Esophagus squamous epithelium (tissue), 5 donors: ENCODE measurements at regions not wholly inside any gene's neighbourhood (a gene's known extent, or its start where the extent isn't known, plus 50 kb on each side); places are given as distances from the start of the nearest gene placed in this dataset.

Experiments
- DNase-seq: peaks from one replicate; lab custom pipeline; 2025; lab: John Stamatoyannopoulos, UW
- H3K27ac ChIP-seq, 4 donors: fragments of 200-600 bp; sonication (generic); one replicate each; pipeline ENCODE4 v1.5.1; 2016 to 2019; ENCODE audit warnings: mild to moderate bottlenecking in 1 of 4
- H3K27me3 ChIP-seq, 4 donors: fragments of 200-600 bp; sonication (generic); 1 replicate in 3 of 4; 2 replicates in 1 of 4; pipeline versions ENCODE4 v1.5.1 to v1.6.0; 2017 to 2021; ENCODE audit warnings: antibody characterized with exemption in 1 of 4
- H3K36me3 ChIP-seq, 3 donors: fragments of 200-600 bp; sonication (generic); one replicate each; pipeline ENCODE4 v1.5.1; 2016 to 2019
- H3K4me1 ChIP-seq, 3 donors: fragments of 200-600 bp; sonication (generic); one replicate each; pipeline ENCODE4 v1.5.1; 2017 to 2019
- H3K4me3 ChIP-seq, 4 donors: fragments of 200-600 bp; sonication (generic); 1 replicate in 3 of 4; 2 replicates in 1 of 4; pipeline ENCODE4 v1.5.1; 2016 to 2019; ENCODE audit warnings: mild to moderate bottlenecking in 2 of 4, moderate library complexity in 1 of 4
- H3K9me3 ChIP-seq, 3 donors: fragments of 200-600 bp; sonication (generic); one replicate each; pipeline ENCODE4 v1.5.1; 2016 to 2019
- POLR2A ChIP-seq, 4 donors: fragments of 450-650 bp; IDR thresholded peaks; one replicate each; pipeline ENCODE4 v1.6.1; 2017; ENCODE audit warnings: antibody characterized with exemption in 4 of 4, mild to moderate bottlenecking in 4 of 4, moderate library complexity in 3 of 4
- WGBS, 2 donors: methylation state at CpG; one replicate each; pipeline ENCODE4 v1.1.5; 2018; 5-methylcytosine and 5-hydroxymethylcytosine counted together
- intact Hi-C: fragments of 100-400 bp; cut with DNase I; formaldehyde crosslinking; loops from one replicate; pipeline ENCODE4 v1.15.0; 2022
- TF ChIP-seq, protein P1 (sequence below), 6 experiments: fragments of 450-650 bp in 4 of 6; fragments of 200-600 bp in 2 of 6; sonication (generic) in 2 of 6; IDR thresholded peaks; one replicate each; pipeline ENCODE4 v1.5.1; 2016 to 2019; ENCODE audit warnings: antibody characterized with exemption in 6 of 6, mild to moderate bottlenecking in 4 of 6, moderate library complexity in 4 of 6
- donor health status: DM: yes; HTN: yes; CAD: no.

DNA sequence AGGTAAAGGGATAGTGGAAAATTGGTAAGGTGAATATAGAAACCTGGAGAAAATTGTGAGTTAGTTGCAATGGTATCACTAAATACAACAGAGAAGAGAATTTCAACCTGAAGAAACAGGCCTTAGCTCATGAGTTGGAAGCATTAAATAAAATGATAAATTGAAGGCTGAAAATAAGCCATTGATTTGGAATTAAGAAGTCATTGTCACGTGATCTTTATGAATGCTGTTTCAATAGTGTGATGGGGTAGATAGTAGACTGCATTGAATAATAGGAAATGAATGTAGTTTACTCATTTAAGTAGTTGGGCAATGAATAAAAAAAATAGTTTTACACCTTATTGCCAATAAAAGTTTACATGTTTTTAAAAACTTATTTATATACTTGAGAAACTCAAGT is 88.5 kb upstream of the ADGRB3 start:
- no peak for DNase-seq
- intact Hi-C loops = no loop called here
- Histone ChIP-seq H3K4me1 (no peaks in the 10 kb centered on the region), H3K4me3 (no peak overlapping the region), H3K36me3 (no peaks in the 10 kb centered on the region), H3K27ac (no peak overlapping the region), H3K27me3 (no peaks in the 10 kb centered on the region), H3K9me3 (no peaks in the 10 kb centered on the region)
- TF ChIP-seq, protein P1, sequence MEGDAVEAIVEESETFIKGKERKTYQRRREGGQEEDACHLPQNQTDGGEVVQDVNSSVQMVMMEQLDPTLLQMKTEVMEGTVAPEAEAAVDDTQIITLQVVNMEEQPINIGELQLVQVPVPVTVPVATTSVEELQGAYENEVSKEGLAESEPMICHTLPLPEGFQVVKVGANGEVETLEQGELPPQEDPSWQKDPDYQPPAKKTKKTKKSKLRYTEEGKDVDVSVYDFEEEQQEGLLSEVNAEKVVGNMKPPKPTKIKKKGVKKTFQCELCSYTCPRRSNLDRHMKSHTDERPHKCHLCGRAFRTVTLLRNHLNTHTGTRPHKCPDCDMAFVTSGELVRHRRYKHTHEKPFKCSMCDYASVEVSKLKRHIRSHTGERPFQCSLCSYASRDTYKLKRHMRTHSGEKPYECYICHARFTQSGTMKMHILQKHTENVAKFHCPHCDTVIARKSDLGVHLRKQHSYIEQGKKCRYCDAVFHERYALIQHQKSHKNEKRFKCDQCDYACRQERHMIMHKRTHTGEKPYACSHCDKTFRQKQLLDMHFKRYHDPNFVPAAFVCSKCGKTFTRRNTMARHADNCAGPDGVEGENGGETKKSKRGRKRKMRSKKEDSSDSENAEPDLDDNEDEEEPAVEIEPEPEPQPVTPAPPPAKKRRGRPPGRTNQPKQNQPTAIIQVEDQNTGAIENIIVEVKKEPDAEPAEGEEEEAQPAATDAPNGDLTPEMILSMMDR (IDR thresholded peaks at IDR 0.05) = no peak
- no peak for TF ChIP-seq POLR2A (IDR thresholded peaks at IDR 0.05)
- 31 to 41% methylated on average over 1 of the region's 1 CpG for WGBS, 2 donors

DNA sequence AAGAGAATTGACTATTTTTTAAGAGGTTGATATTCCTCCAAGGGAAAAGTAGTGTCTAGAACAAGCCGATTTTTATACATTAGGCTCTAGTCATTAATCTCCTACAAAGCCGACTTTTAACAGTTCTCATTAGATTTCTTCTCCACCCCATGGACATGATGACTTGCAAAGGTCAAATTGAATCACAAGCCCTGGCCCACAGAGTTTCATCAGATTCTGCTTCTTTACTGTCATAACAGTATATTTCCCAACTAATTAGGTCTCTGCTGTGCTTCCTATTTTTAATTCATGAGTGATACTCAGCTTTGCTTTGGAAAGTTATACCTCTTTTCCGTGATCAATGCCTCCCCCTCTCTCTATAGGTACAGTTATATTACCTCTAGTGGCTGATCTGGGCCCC is 90.6 kb upstream of the ADGRB3 start:
- 43 to 53% methylated on average over 3 of the region's 3 CpGs for WGBS, 2 donors
- no peak for DNase-seq
- intact Hi-C loops = no loop called here
- Histone ChIP-seq H3K4me3 (no peak overlapping the region), H3K4me1 (no peaks in the 10 kb centered on the region), H3K36me3 (no peaks in the 10 kb centered on the region), H3K27me3 (no peaks in the 10 kb centered on the region), H3K9me3 (no peaks in the 10 kb centered on the region), H3K27ac (no peak overlapping the region)
- TF ChIP-seq, protein P1 (IDR thresholded peaks at IDR 0.05) = no peak
- TF ChIP-seq POLR2A (IDR thresholded peaks at IDR 0.05) = no peak

DNA sequence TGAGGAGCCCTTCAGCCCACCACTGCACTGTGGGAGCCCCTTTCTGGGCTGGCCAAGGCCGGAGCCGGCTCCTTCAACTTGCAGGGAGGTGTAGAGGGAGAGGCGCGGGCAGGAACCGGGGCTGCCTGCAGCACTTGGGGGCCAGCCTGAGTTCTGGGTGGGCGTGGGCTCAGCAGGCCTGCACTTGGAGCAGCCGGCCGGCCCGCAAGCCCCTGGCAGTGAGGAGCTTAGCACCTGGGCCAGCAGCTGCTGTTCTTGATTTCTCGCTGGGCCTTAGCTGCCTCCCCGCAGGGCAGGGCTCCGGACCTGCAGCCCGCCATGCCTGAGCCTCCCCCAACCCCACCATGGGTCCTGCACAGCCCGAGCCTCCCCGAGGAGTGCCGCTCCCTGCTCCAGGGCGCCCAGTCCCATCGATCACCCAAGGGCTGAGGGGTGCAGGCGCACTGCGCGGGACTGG is 101.7 kb upstream of the ADGRB3 start:
- 90% methylated on average over 3 of the region's 21 CpGs; no CpG with 5 or more reads in 1 of the 2 donors for WGBS, 2 donors
- Histone ChIP-seq H3K9me3 (peaks cover 0 to 9% (median 0%) of the 10 kb centered on the region in 3 donors), H3K27me3 (no peaks in the 10 kb centered on the region), H3K36me3 (no peaks in the 10 kb centered on the region), H3K4me3 (no peak overlapping the region), H3K27ac (no peak overlapping the region), H3K4me1 (no peaks in the 10 kb centered on the region)
- intact Hi-C loops = no loop called here
- DNase-seq = no peak
- TF ChIP-seq POLR2A (IDR thresholded peaks at IDR 0.05) = no peak
- TF ChIP-seq, protein P1 (IDR thresholded peaks at IDR 0.05) = no peak

DNA sequence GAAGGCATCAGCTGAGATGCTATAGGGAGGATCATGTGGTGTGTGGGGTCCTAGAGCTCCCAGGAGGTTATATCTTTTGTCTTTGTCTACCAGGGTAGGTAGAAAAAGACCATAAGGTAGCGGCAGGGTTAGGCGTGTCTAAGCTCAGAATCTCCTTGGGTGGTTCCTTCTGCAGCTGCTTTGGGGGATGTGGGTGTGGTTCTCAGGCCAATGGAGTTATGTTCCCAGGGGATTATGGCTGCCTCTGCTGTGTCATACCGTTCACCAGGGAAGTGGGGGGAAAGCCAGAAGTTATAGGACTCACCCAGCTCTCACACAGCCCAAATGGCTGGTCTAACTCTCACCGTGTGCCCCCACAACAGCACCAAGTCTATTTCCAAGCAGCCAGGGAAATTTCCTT is 107.4 kb upstream of the ADGRB3 start:
- no peak for TF ChIP-seq POLR2A (IDR thresholded peaks at IDR 0.05)
- TF ChIP-seq, protein P1 (IDR thresholded peaks at IDR 0.05) = no peak
- 78 to 80% methylated on average over 4 of the region's 4 CpGs for WGBS, 2 donors
- peaks cover 0 to 5% (median 0%) of the 10 kb centered on the region in 3 donors for H3K9me3 ChIP-seq

DNA sequence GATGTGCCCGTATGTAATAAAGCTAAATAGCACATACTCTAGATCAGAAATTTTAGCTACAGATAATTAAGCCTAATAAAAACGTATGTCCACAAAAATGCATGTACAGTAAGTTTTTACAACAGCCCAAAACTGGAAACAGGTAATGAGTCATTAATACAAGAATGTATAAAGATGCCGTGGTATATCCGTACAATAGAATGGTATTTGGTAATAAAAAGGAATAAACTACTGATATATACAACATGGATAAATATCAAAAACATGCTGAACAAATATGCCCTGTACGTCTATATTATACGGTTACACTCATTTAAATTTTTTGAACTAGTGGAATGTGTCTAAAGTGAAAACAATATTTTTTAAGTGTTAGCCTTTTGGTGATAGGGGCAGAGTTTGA is 128.2 kb upstream of the ADGRB3 start:
- no peaks in the 10 kb centered on the region for H3K4me1 ChIP-seq
- no peak overlapping the region for H3K27ac ChIP-seq
- no peak for TF ChIP-seq POLR2A (IDR thresholded peaks at IDR 0.05)
- TF ChIP-seq, protein P1 (IDR thresholded peaks at IDR 0.05) = no peak
- DNase-seq = no peak
- H3K4me3 ChIP-seq = no peak overlapping the region
- intact Hi-C loops = no loop called here
- no peaks in the 10 kb centered on the region for H3K36me3 ChIP-seq
- no peaks in the 10 kb centered on the region for H3K27me3 ChIP-seq
- WGBS, 2 donors = 82 to 83% methylated on average over 6 of the region's 6 CpGs
- H3K9me3 ChIP-seq = peaks cover 0 to 4% (median 0%) of the 10 kb centered on the region in 3 donors

More for the DNA sequence above, 107.4 kb upstream of the ADGRB3 start:
- Histone ChIP-seq H3K4me3 (no peak overlapping the region), H3K27me3 (no peaks in the 10 kb centered on the region), H3K27ac (no peak overlapping the region), H3K36me3 (no peaks in the 10 kb centered on the region), H3K4me1 (no peaks in the 10 kb centered on the region)
- DNase-seq = no peak
- intact Hi-C loops = no loop called here
